ENCODE measurements at regions not wholly inside any gene's neighbourhood (a gene's known extent, or its start where the extent isn't known, plus 50 kb on each side); places are given as distances from the start of the nearest gene placed in this dataset.
"Not testable (repeated sequence)": the region's sequence is repeated elsewhere in the genome, so short reads cannot be mapped to it uniquely, and the experiment has no call there.

DNA sequence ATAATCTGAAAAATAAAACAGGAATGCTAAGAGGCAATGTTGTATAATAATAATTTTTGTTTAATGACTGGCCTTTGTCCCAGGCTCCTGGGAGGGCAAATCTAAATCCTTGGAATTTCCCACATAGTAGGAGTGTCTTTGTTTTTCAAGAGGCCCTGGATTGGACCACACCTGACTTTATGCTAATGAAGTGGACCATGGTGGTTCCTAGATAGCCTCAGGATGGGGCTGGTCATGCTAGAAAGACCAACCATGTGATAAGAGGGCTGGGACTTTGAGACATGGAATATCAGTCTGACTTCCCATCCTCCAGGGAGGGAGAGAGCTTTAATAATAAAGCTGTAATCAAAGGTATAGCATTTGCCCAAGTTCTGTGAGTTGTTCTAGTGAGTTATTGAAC is 138.2 kb upstream of the RAB4A start:
- Histone ChIP-seq H3K36me3 (ENCODE audit: low read depth) (no peaks in the 10 kb centered on the region), H3K4me3 (no peak overlapping the region), H3K4me1 (ENCODE audit: low read depth) (peaks cover 34% of the 10 kb centered on the region), H3K9me3 (peaks cover 8% of the 10 kb centered on the region)
- TF ChIP-seq, protein P1, sequence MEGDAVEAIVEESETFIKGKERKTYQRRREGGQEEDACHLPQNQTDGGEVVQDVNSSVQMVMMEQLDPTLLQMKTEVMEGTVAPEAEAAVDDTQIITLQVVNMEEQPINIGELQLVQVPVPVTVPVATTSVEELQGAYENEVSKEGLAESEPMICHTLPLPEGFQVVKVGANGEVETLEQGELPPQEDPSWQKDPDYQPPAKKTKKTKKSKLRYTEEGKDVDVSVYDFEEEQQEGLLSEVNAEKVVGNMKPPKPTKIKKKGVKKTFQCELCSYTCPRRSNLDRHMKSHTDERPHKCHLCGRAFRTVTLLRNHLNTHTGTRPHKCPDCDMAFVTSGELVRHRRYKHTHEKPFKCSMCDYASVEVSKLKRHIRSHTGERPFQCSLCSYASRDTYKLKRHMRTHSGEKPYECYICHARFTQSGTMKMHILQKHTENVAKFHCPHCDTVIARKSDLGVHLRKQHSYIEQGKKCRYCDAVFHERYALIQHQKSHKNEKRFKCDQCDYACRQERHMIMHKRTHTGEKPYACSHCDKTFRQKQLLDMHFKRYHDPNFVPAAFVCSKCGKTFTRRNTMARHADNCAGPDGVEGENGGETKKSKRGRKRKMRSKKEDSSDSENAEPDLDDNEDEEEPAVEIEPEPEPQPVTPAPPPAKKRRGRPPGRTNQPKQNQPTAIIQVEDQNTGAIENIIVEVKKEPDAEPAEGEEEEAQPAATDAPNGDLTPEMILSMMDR (IDR thresholded peaks at IDR 0.05), result no peak
- ATAC-seq (no peak), DNase-seq (no peak)
- intact Hi-C loops (cut with DNase I, micrococcal nuclease), result no loop called here

GRCh38 chr1:229133151-229133550 is 137.8 kb upstream of the RAB4A start:
- intact Hi-C loops (cut with DNase I, micrococcal nuclease), result no loop called here
- no peaks in the 10 kb centered on the region for H3K36me3 ChIP-seq (ENCODE audit: low read depth)
- peaks cover 34% of the 10 kb centered on the region for H3K4me1 ChIP-seq (ENCODE audit: low read depth)
- no peak overlapping the region for H3K4me3 ChIP-seq
- DNase-seq (no peak), ATAC-seq (no peak)
- peaks cover 8% of the 10 kb centered on the region for H3K9me3 ChIP-seq
- TF ChIP-seq, protein P1 (IDR thresholded peaks at IDR 0.05), result no peak

DNA sequence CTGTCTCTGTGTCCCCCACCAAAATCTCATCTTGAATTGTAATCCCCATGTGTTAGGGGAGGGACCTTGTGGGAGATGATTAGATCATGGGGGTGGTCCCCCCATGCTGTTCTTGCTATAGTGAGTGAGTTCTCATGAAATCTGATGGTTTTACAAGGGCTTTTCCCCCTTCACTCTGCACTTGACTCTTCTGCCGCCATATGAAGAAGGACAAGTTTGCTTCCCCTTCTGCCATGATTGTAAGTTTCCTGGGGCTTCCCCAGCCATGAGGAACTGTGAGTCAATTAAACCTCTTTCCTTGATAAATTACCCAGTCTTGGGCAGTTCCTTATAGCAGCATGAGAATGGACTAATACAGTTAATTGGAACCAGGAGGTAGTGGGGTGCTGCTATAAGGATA is 137.1 kb upstream of the RAB4A start:
- DNase-seq (no peak), ATAC-seq (no peak)
- Histone ChIP-seq H3K36me3 (ENCODE audit: low read depth) (no peaks in the 10 kb centered on the region), H3K9me3 (peaks cover 8% of the 10 kb centered on the region), H3K4me3 (no peak overlapping the region), H3K4me1 (ENCODE audit: low read depth) (peaks cover 32% of the 10 kb centered on the region)
- intact Hi-C loops (cut with DNase I, micrococcal nuclease), result no loop called here
- TF ChIP-seq, protein P1 (IDR thresholded peaks at IDR 0.05), result no peak

GRCh38 chr1:229134381-229135217 is 136.3 kb upstream of the RAB4A start:
- ATAC-seq; DNase-seq; H3K4me3 ChIP-seq; intact Hi-C loops (cut with DNase I, micrococcal nuclease); H3K36me3 ChIP-seq (ENCODE audit: low read depth); H3K9me3 ChIP-seq: not testable (repeated sequence)
- peaks cover 24% of the 10 kb centered on the region for H3K4me1 ChIP-seq (ENCODE audit: low read depth)

DNA sequence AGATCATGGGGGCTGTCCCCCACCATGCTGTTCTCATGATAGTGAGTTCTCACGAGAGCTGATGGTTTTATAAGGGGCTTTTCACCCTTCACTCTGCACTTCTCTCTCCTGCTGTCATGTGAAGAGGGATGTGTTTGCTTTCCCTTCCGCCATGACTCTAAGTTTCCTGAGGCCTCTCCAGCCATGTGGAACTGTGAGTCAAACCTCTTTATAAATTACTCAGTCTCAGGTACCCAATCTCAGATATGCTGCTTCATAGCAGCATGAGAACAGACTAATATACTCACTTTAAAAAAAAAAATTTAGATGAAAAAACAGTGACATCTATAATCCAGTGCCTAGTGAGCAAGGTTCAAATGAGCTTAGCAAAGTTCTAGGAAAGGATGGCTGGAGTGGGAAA is 135.1 kb upstream of the RAB4A start:
- no peak for DNase-seq
- peaks cover 8% of the 10 kb centered on the region for H3K9me3 ChIP-seq
- peaks cover 12% of the 10 kb centered on the region for H3K4me1 ChIP-seq (ENCODE audit: low read depth)
- intact Hi-C loops (cut with DNase I, micrococcal nuclease), result no loop called here
- TF ChIP-seq, protein P1 (IDR thresholded peaks at IDR 0.05), result no peak
- no peaks in the 10 kb centered on the region for H3K36me3 ChIP-seq (ENCODE audit: low read depth)
- ATAC-seq, result no peak
- no peak overlapping the region for H3K4me3 ChIP-seq

- peak; percentile 32 for ATAC-seq
- TF ChIP-seq, protein P1 (IDR thresholded peaks at IDR 0.05), result no peak
These were observed 134.1 kb upstream of the RAB4A start for GRCh38 chr1:229136822-229137221.

More at GRCh38 chr1:229136822-229137221, 134.1 kb upstream of the RAB4A start:
- no peak for DNase-seq
- H3K9me3 ChIP-seq, result peaks cover 8% of the 10 kb centered on the region
- no peak overlapping the region for H3K4me3 ChIP-seq
- intact Hi-C loops (cut with DNase I, micrococcal nuclease), result no loop called here
- H3K4me1 ChIP-seq (ENCODE audit: low read depth), result peaks cover 2% of the 10 kb centered on the region
- no peaks in the 10 kb centered on the region for H3K36me3 ChIP-seq (ENCODE audit: low read depth)

Measured in mucosa of descending colon (tissue), 3 donors.